PFSK-1 (cell line): ENCODE measurements at regions not wholly inside any gene's neighbourhood (a gene's known extent, or its start where the extent isn't known, plus 50 kb on each side); places are given as distances from the start of the nearest gene placed in this dataset.

ENCODE experiments used
- FOXP2 ChIP-seq: optimal IDR thresholded peaks from 2 replicates; pipeline ENCODE3; 2011; ENCODE audit warnings: borderline replicate concordance, control low read depth, inconsistent platforms; ENCODE audit not compliant: insufficient read depth; ENCODE audit errors: extremely low read length, extremely low read depth
- POLR2AphosphoS5 ChIP-seq: IDR thresholded peaks from 2 replicates; pipeline ENCODE4 v1.6.1; 2012; ENCODE audit warnings: low read depth, mild to moderate bottlenecking, control low read depth, low read length, moderate library complexity
- SIN3A ChIP-seq: IDR thresholded peaks from 2 replicates; pipeline ENCODE4 v1.6.1; 2012; ENCODE audit warnings: mild to moderate bottlenecking, low read length, moderate library complexity, borderline replicate concordance; ENCODE audit not compliant: insufficient read depth
- TAF1 ChIP-seq: IDR thresholded peaks from 2 replicates; pipeline ENCODE4 v1.6.1; 2012; ENCODE audit warnings: low read length, control low read depth, borderline replicate concordance; ENCODE audit not compliant: insufficient read depth
- TF ChIP-seq, protein P1 (sequence below), 2 experiments: IDR thresholded peaks; 2 replicates each; pipeline versions ENCODE4 v1.6.1 to v1.8.0; 2011 to 2012; ENCODE audit warnings: low read depth in 2 of 2, low read length in 2 of 2, control low read depth in 1 of 2, inconsistent platforms in 1 of 2, mild to moderate bottlenecking in 1 of 2, moderate library complexity in 1 of 2; ENCODE audit not compliant: insufficient read depth in 1 of 2

DNA sequence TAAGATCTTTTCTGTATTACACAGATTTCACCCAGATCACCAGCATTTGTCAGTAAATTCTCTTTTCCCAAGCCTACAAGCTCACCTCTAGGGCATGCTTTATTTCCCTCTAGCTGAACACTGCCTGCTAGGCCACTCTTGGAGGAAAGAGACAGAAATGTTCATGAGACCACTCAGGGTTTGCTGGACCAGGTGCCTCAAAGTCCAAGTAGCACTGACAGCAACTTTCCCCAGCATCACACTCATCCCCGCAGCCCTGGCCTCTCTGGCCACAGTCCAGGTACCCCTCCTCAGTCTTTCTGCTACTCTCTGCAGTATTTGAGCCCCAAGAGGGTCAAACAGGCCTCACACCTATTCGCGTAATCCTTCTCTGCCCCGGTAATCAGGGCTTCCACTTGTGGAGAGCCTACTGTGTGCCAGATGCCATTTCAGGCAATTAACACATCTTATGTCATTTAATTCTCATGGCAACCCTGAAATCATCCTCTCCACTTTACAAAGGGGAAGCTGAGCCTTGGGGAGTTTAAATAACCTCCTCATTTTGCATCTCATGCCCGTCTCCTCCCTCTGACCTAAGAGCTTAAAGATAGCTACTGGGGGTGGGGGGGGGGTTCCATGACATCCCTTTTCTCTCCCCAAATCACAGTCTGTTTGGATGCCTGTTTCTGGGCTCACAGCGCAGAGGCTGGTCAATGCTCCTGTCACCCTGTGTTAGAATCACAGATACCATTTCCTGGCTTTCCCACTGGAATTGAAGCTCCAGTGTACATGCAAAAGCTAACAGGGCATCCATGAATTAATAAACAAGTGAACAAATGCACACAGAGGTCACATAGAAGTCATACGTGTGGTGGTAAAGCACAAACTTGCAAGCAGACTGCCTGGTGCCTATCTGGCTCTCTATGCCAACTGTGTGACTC is 88.5 kb downstream of the PRLHR start:
- TF ChIP-seq POLR2AphosphoS5 (no peak), FOXP2 (no peak), TAF1 (no peak), SIN3A (no peak)
- TF ChIP-seq, protein P1, sequence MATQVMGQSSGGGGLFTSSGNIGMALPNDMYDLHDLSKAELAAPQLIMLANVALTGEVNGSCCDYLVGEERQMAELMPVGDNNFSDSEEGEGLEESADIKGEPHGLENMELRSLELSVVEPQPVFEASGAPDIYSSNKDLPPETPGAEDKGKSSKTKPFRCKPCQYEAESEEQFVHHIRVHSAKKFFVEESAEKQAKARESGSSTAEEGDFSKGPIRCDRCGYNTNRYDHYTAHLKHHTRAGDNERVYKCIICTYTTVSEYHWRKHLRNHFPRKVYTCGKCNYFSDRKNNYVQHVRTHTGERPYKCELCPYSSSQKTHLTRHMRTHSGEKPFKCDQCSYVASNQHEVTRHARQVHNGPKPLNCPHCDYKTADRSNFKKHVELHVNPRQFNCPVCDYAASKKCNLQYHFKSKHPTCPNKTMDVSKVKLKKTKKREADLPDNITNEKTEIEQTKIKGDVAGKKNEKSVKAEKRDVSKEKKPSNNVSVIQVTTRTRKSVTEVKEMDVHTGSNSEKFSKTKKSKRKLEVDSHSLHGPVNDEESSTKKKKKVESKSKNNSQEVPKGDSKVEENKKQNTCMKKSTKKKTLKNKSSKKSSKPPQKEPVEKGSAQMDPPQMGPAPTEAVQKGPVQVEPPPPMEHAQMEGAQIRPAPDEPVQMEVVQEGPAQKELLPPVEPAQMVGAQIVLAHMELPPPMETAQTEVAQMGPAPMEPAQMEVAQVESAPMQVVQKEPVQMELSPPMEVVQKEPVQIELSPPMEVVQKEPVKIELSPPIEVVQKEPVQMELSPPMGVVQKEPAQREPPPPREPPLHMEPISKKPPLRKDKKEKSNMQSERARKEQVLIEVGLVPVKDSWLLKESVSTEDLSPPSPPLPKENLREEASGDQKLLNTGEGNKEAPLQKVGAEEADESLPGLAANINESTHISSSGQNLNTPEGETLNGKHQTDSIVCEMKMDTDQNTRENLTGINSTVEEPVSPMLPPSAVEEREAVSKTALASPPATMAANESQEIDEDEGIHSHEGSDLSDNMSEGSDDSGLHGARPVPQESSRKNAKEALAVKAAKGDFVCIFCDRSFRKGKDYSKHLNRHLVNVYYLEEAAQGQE (IDR thresholded peaks at IDR 0.05; ENCODE audit: insufficient read depth in 1 of 2, low read depth in 2 of 2, low read length in 2 of 2), result no peak

DNA sequence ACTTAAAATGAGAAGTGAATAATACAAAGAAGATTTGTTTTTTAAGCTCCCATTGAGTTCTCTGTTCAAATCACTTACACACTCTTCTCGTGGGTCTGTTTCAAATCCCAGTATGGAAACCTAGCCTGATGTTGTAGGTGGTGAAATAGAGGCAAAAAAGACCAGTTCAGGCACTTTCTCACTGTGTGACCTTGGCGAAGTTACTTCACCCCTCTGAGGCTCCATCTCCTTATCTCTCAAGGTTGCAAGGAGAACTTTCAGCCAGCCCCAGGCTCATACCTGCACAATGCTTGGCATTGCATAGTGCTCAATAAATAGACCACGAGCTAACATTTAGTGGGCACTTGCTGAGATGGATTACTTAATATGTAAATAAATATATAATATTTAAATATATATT is 90.1 kb downstream of the PRLHR start:
- TF ChIP-seq FOXP2, result no peak
- TF ChIP-seq TAF1, result no peak

DNA sequence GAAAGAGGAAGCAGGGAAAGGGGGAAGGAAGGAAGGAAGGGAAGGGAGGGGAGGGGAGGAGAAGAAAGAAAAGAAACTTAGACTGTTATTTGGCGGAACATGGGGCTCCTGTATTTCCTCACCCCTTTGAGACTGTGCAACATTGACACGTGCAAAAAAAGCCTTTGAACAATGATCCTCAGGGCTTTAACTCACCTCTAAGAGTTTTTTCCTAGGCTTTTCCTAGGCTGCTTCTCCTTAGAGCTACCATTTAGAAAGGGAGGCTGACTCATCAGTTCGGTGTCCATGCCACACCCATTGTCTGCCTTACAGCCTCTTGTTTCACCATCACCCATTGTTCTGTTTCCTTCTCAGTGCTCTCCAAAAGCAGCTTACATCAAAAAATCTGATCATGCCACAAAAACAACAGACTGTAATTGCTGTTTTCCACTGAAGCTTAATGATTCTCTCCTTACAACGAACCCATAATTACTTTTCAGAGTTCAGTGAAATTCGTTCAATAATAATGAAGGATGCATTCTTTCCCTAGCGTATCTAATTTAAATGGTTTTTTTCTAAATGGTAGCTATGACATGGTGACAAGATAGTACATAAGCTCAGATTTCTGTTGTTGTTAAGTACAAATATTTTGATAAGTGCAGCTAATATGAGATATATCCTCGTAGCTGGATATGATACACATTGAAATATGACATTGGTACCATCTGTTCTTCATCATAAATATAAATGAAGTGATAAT is 90.8 kb downstream of the PRLHR start:
- TF ChIP-seq POLR2AphosphoS5 (no peak), FOXP2 (no peak), SIN3A (no peak), TAF1 (no peak)
- TF ChIP-seq, protein P1 (IDR thresholded peaks at IDR 0.05; ENCODE audit: insufficient read depth in 1 of 2, low read depth in 2 of 2, low read length in 2 of 2), result no peak

DNA sequence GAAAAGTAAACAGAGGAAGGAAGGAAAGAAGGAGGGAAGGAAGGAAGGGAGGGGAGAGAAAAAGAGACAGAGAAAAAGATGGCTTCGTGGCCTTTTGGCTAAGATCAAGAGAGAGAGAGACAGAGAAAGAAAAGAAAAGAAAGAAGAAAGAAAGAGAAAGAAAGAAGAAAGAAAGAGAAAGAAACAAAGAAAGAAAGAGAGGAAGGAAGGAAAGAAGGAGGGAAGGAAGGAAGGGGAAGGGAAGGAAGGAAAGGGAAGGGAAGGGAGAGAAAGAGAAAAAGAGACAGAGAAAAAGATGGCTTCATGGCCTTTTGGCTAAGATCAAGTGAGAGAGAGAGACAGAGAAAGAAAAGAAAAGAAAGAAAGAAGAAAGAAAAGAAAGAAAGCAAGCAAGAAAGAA is 91.4 kb downstream of the PRLHR start:
- TF ChIP-seq, protein P1 (IDR thresholded peaks at IDR 0.05; ENCODE audit: insufficient read depth in 1 of 2, low read depth in 2 of 2, low read length in 2 of 2), result no peak
- TF ChIP-seq TAF1, result no peak
- TF ChIP-seq SIN3A, result no peak
- no peak for TF ChIP-seq FOXP2
- no peak for TF ChIP-seq POLR2AphosphoS5

DNA sequence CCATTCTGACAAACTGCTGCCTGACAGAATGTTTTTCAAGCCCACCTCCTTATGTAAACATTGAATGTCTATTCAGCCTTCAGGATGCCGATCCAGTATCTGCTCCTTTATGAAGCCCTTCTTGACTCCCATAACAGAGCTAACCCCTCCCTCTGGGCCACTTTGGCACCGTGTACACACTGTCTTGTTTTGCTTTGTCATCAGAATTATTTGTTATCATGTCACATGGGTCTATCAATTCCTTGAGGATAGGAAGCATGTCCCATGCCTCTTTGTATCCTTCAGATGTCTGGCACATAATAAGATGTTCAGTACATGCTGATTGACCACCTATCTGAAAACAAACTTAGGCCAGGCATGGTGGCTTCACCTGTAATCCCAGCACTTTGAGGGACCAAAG is 92.3 kb downstream of the PRLHR start:
- TF ChIP-seq POLR2AphosphoS5 (no peak), FOXP2 (no peak), SIN3A (no peak), TAF1 (no peak)
- TF ChIP-seq, protein P1 (IDR thresholded peaks at IDR 0.05; ENCODE audit: insufficient read depth in 1 of 2, low read depth in 2 of 2, low read length in 2 of 2), result no peak
